Sigmoid colon (tissue), 4 donors: ENCODE measurements at regions not wholly inside any gene's neighbourhood (a gene's known extent, or its start where the extent isn't known, plus 50 kb on each side); places are given as distances from the start of the nearest gene placed in this dataset.

Source experiments
- CTCF ChIP-seq, 4 experiments: fragments of 450-650 bp in 3 of 4; fragments of 200-600 bp in 1 of 4; IDR thresholded peaks; one replicate each; pipeline ENCODE4 v1.5.1; 2016 to 2019; ENCODE audit warnings: antibody characterized with exemption in 4 of 4, mild to moderate bottlenecking in 3 of 4, moderate library complexity in 2 of 4
- EP300 ChIP-seq, 4 donors: sonication (generic); formaldehyde crosslinking; IDR thresholded peaks; one replicate each; pipeline ENCODE4 v1.6.1; 2017; ENCODE audit warnings: antibody characterized with exemption in 4 of 4
- POLR2A ChIP-seq, 2 donors: fragments of 450-650 bp; IDR thresholded peaks; one replicate each; pipeline ENCODE4 v1.6.1; 2016; ENCODE audit warnings: antibody characterized with exemption in 2 of 2, mild to moderate bottlenecking in 2 of 2, moderate library complexity in 2 of 2

- TF ChIP-seq CTCF (IDR thresholded peaks at IDR 0.05) (no peak), POLR2A (IDR thresholded peaks at IDR 0.05) (no peak), EP300 (IDR thresholded peaks at IDR 0.05) (no peak)
Observed at GRCh38 chr14:104342435-104343293, 204.3 kb downstream of the KIF26A start.
